HepG2 (cell line): ENCODE measurements at regions not wholly inside any gene's neighbourhood (a gene's known extent, or its start where the extent isn't known, plus 50 kb on each side); places are given as distances from the start of the nearest gene placed in this dataset.

Source experiments
- ATAC-seq: fragments of 200-7000 bp; cut with Tn5 transposase; 3 replicates; pipeline ENCODE4 v1.9.1; 2020; ENCODE audit warnings: mild to moderate bottlenecking, moderate library complexity
- BruUV-seq: library from RNA; stranded (reverse); fragments of 400-500 nt; replicated peaks from 2 replicates; lab custom pipeline; 2021; lab: Mats Ljungman, UMichigan
- CTCF ChIA-PET: fragments of 300-600 bp; formaldehyde crosslinking; extraction: SDS; loops from one replicate; lab custom pipeline; 2021; ENCODE audit warnings: low total read pairs, inconsistent platforms, low intra/inter-chr PET ratio; lab: Yijun Ruan, JAX
- POLR2A ChIA-PET: fragments of 350-600 bp; sonication (Branson Sonifier 250); formaldehyde crosslinking; loops from one replicate; lab custom pipeline; 2020; ENCODE audit warnings: antibody characterized with exemption, inconsistent platforms; lab: Yijun Ruan, JAX
- DNase-seq: peaks from one replicate; pipeline ENCODE4 v3.0.0-alpha.2; 2015; ENCODE audit warnings: low spot score
- FAIRE-seq: peaks from 3 replicates; lab custom pipeline; 2011; peaks lifted over from hg19 to GRCh38; lab: Jason Lieb, UNC
- H2AFZ ChIP-seq: one replicate; pipeline ENCODE4 v1.6.1; 2011; ENCODE audit warnings: low read length, inconsistent platforms
- H3K27ac ChIP-seq: fragments of 300-600 bp; 3 replicates; pipeline ENCODE4 v1.8.0; 2011; ENCODE audit warnings: mixed run types, mild to moderate bottlenecking, mixed read lengths, low read length, inconsistent platforms; ENCODE audit not compliant: insufficient read depth; ENCODE audit errors: extremely low read length
- H3K27me3 ChIP-seq, 2 experiments: fragments of 200-600 bp in 1 of 2; 2 replicates in 1 of 2; 3 replicates in 1 of 2; pipeline versions ENCODE4 v1.6.0 to v1.8.0; 2011; ENCODE audit warnings: low read length in 2 of 2, mild to moderate bottlenecking in 2 of 2, moderate library complexity in 2 of 2, inconsistent platforms in 1 of 2; ENCODE audit not compliant: insufficient read depth in 2 of 2, control insufficient read depth in 1 of 2
- H3K36me3 ChIP-seq, 2 experiments: fragments of 200-600 bp in 1 of 2; replicated peaks in 1 of 2; 2 replicates in 1 of 2; 3 replicates in 1 of 2; pipeline versions ENCODE4 v1.5.1 to v1.8.0; 2011; ENCODE audit warnings: low read length in 2 of 2, inconsistent platforms in 1 of 2; ENCODE audit not compliant: insufficient read depth in 2 of 2, control insufficient read depth in 1 of 2
- H3K4me1 ChIP-seq: 2 replicates; pipeline ENCODE4 v1.5.1; 2012; ENCODE audit warnings: low read length, inconsistent platforms; ENCODE audit not compliant: insufficient read depth
- H3K4me2 ChIP-seq: 2 replicates; pipeline ENCODE4 v1.6.0; 2011; ENCODE audit warnings: low read depth, low read length, inconsistent platforms
- H3K4me3 ChIP-seq, 3 experiments: fragments of 200-600 bp in 1 of 3; sonication (generic), shearing (Covaris generic) in 1 of 3; replicated peaks in 1 of 3; 2 replicates each; pipeline ENCODE4 v1.5.1; 2011 to 2016; ENCODE audit warnings: low read length in 3 of 3, inconsistent platforms in 2 of 3, low read depth in 2 of 3, mild to moderate bottlenecking in 2 of 3, control low read depth in 1 of 3, mixed read lengths in 1 of 3; ENCODE audit not compliant: insufficient read depth in 1 of 3
- H3K79me2 ChIP-seq: one replicate; pipeline ENCODE4 v1.6.1; 2011; ENCODE audit warnings: low read length, inconsistent platforms; ENCODE audit not compliant: insufficient read depth
- H3K9ac ChIP-seq: 2 replicates; pipeline ENCODE4 v1.6.0; 2011; ENCODE audit warnings: mild to moderate bottlenecking, low read depth, low read length, inconsistent platforms; ENCODE audit not compliant: insufficient read depth
- H3K9me3 ChIP-seq: 2 replicates; pipeline ENCODE4 v1.5.1; 2012; ENCODE audit warnings: mild to moderate bottlenecking, low read length
- H4K20me1 ChIP-seq: 2 replicates; pipeline ENCODE4 v1.6.0; 2011; ENCODE audit warnings: inconsistent platforms, mild to moderate bottlenecking, low read length, moderate library complexity; ENCODE audit not compliant: insufficient read depth
- HMG20B ChIP-seq: conservative IDR thresholded peaks from 2 replicates; pipeline ENCODE4 v1.6.1; 2016; ENCODE audit warnings: missing genetic modification reagents, missing compliant biosample characterization
- NFE2L2 ChIP-seq: fragments of 150-350 bp; IDR thresholded peaks from 2 replicates; pipeline ENCODE4 v1.6.1; 2014; ENCODE audit warnings: low read length
- SNAI1 ChIP-seq: sonication (generic); formaldehyde crosslinking; IDR thresholded peaks from 2 replicates; pipeline ENCODE4 v1.5.0; 2020; ENCODE audit warnings: mild to moderate bottlenecking, missing genetic modification reagents, borderline replicate concordance
- TOE1 ChIP-seq: sonication (generic); formaldehyde crosslinking; IDR thresholded peaks from 2 replicates; pipeline ENCODE4 v1.4.0; 2020; ENCODE audit warnings: mild to moderate bottlenecking, missing genetic modification reagents
- ZNF138 ChIP-seq: sonication (generic); formaldehyde crosslinking; IDR thresholded peaks from 2 replicates; pipeline ENCODE4 v1.5.0; 2020; ENCODE audit warnings: mild to moderate bottlenecking, low read depth, missing genetic modification reagents
- WGBS: methylation state at CpG from one replicate; pipeline ENCODE4 v1.1.6; 2017; ENCODE audit warnings: low lambda C conversion rate; 5-methylcytosine and 5-hydroxymethylcytosine counted together
- in situ Hi-C: cut with HindIII; loops from 2 replicates; pipeline ENCODE4 v1.10.0; 2017; ENCODE audit warnings: low pct_unique_long_range_greater_than_20kb; ENCODE audit not compliant: extremely low pct_ligation_motif_present
- intact Hi-C: fragments of 100-400 bp; cut with micrococcal nuclease; formaldehyde crosslinking; loops from one replicate; pipeline ENCODE4 v1.10.0; 2022; ENCODE audit not compliant: unreplicated experiment
- TF ChIP-seq, protein P1 (sequence below): sonication (generic); formaldehyde crosslinking; IDR thresholded peaks from 2 replicates; pipeline ENCODE4 v1.4.0; 2020; ENCODE audit warnings: mild to moderate bottlenecking, missing genetic modification reagents
- TF ChIP-seq, protein P2 (sequence below): sonication (generic); formaldehyde crosslinking; IDR thresholded peaks from 2 replicates; pipeline ENCODE4 v1.8.1; 2022; ENCODE audit warnings: mild to moderate bottlenecking, missing genetic modification reagents
- TF ChIP-seq, protein P3 (sequence below): sonication (generic); formaldehyde crosslinking; IDR thresholded peaks from 2 replicates; pipeline ENCODE4 v1.4.0; 2020; ENCODE audit warnings: missing genetic modification reagents

DNA sequence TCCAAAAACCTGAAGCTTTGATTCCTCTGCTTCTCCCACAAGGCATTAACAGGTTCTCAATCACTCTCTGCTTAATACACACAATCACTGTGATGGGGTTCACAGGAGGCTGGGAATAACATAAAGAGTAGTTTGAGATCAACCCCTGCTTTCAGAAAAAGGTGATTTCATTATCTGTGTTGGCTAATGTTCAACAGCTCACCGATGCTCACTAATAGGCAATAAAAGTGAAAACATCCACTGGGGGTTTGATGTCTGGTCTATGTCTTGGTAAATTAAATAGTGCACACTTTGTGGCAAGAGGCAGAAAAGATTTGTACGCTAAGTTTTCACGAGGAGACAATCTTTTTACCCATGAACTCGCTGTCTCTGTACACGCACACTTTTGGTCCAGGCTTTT lies 159.3 kb upstream of the SERPINE2 start:
- 14% methylated on average over 5 of the region's 5 CpGs for WGBS
- BruUV-seq, result no TSS peak
- no peak for ATAC-seq
- H2AFZ ChIP-seq, result no peak overlapping the region
- H3K9ac ChIP-seq, result no peak overlapping the region
- TF ChIP-seq, protein P1, sequence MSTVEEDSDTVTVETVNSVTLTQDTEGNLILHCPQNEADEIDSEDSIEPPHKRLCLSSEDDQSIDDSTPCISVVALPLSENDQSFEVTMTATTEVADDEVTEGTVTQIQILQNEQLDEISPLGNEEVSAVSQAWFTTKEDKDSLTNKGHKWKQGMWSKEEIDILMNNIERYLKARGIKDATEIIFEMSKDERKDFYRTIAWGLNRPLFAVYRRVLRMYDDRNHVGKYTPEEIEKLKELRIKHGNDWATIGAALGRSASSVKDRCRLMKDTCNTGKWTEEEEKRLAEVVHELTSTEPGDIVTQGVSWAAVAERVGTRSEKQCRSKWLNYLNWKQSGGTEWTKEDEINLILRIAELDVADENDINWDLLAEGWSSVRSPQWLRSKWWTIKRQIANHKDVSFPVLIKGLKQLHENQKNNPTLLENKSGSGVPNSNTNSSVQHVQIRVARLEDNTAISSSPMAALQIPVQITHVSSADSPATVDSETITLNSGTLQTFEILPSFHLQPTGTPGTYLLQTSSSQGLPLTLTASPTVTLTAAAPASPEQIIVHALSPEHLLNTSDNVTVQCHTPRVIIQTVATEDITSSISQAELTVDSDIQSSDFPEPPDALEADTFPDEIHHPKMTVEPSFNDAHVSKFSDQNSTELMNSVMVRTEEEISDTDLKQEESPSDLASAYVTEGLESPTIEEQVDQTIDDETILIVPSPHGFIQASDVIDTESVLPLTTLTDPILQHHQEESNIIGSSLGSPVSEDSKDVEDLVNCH (CRISPR knock-in tag), result no peak
- TF ChIP-seq HMG20B (no peak), TOE1 (CRISPR knock-in tag) (no peak), SNAI1 (CRISPR knock-in tag) (no peak)
- TF ChIP-seq, protein P2, sequence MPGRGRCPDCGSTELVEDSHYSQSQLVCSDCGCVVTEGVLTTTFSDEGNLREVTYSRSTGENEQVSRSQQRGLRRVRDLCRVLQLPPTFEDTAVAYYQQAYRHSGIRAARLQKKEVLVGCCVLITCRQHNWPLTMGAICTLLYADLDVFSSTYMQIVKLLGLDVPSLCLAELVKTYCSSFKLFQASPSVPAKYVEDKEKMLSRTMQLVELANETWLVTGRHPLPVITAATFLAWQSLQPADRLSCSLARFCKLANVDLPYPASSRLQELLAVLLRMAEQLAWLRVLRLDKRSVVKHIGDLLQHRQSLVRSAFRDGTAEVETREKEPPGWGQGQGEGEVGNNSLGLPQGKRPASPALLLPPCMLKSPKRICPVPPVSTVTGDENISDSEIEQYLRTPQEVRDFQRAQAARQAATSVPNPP (CRISPR knock-in tag), result no peak
- no peaks in the 10 kb centered on the region for H3K9me3 ChIP-seq
- intact Hi-C loops (no loop called here), in situ Hi-C loops (no loop called here)
- no peaks in the 10 kb centered on the region for H4K20me1 ChIP-seq
- H3K27ac ChIP-seq, result no peak overlapping the region
- no peak overlapping the region for H3K4me3 ChIP-seq
- peaks cover 3 to 9% of the 10 kb centered on the region in 2 experiments; a peak in 1 of 5 replicates for H3K27me3 ChIP-seq
- H3K4me1 ChIP-seq, result no peaks in the 10 kb centered on the region
- H3K79me2 ChIP-seq, result no peaks in the 10 kb centered on the region
- POLR2A ChIA-PET, result no interaction called here
- H3K36me3 ChIP-seq, result no peaks in the 10 kb centered on the region
- no peak for DNase-seq
- no peak overlapping the region for H3K4me2 ChIP-seq
- CTCF ChIA-PET, result no interaction called here
- FAIRE-seq, result no peak

DNA sequence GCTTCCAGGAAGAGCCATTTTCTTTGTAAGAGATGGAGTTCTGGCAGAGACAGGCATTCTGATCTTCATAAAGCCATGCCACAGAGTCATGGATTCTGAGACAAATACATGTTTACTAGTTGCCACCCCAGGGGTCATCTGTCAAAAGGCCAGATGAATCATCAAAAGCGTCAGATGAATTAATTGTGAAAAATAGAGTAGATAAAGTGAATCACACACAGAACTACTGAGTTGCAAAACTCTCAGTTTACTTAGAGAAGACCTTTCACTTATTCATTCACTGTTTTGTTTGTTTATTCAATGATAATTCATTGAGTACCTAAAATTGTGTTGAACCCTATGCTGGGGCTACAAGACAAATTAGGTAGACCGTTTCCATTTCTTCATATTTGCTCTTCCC lies 157.7 kb upstream of the SERPINE2 start:
- Histone ChIP-seq H3K4me3 (no peak overlapping the region), H3K79me2 (no peaks in the 10 kb centered on the region), H3K4me2 (no peak overlapping the region), H3K9me3 (peaks cover 4% of the 10 kb centered on the region; the same call in 1 of the 2 replicates), H3K36me3 (no peaks in the 10 kb centered on the region), H4K20me1 (no peaks in the 10 kb centered on the region), H3K9ac (no peak overlapping the region), H3K27ac (no peak overlapping the region), H3K27me3 (peaks cover 3 to 9% of the 10 kb centered on the region in 2 experiments; a peak in 1 of 5 replicates), H3K4me1 (no peaks in the 10 kb centered on the region), H2AFZ (no peak overlapping the region)
- 25% methylated on average over 2 of the region's 2 CpGs for WGBS
- DNase-seq (no peak), FAIRE-seq (no peak), ATAC-seq (no peak)
- intact Hi-C loops, result no loop called here
- in situ Hi-C loops, result no loop called here
- TF ChIP-seq ZNF138 (CRISPR knock-in tag) (no peak), NFE2L2 (0 out of 2 replicates have a peak, but pooled peaks have one; percentile 4)
- TF ChIP-seq, protein P3, sequence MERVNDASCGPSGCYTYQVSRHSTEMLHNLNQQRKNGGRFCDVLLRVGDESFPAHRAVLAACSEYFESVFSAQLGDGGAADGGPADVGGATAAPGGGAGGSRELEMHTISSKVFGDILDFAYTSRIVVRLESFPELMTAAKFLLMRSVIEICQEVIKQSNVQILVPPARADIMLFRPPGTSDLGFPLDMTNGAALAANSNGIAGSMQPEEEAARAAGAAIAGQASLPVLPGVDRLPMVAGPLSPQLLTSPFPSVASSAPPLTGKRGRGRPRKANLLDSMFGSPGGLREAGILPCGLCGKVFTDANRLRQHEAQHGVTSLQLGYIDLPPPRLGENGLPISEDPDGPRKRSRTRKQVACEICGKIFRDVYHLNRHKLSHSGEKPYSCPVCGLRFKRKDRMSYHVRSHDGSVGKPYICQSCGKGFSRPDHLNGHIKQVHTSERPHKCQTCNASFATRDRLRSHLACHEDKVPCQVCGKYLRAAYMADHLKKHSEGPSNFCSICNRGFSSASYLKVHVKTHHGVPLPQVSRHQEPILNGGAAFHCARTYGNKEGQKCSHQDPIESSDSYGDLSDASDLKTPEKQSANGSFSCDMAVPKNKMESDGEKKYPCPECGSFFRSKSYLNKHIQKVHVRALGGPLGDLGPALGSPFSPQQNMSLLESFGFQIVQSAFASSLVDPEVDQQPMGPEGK (CRISPR knock-in tag), result no peak
- CTCF ChIA-PET, result no interaction called here
- POLR2A ChIA-PET, result no interaction called here
- BruUV-seq, result no TSS peak
